ENCODE measurements at regions not wholly inside any gene's neighbourhood (a gene's known extent, or its start where the extent isn't known, plus 50 kb on each side); places are given as distances from the start of the nearest gene placed in this dataset.

DNA sequence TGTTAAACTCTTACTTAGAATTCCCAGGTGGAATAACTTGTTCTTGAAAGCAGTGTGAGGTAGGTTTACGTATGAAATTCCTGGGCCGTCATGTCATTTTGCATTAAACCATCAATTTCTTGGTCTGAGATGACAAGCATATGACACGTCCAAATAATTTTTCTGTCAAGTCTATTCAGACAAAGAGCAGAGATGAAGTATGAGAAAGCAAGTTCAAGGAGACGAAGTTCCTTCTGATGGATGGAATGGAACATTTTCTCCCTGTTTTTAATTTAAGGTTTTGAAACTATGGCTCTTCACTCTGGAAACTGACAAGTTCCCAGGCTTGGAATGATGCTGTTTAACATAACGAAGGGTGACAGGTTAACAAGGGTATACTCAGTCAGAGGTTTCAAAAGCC, 252.8 kb upstream of the SFRP2 start:
- in situ Hi-C loops (cut with HindIII; ENCODE audit: low pct_unique_long_range_greater_than_20kb, low sequenced_read_pairs) (no loop called here), intact Hi-C loops (cut with micrococcal nuclease; ENCODE audit: unreplicated experiment) (no loop called here)
- DNase-seq (ENCODE audit: low read depth, low spot score), result no peak
- no TSS peak for BruUV-seq (replicated peaks)
- POLR2A ChIA-PET, result no interaction called here
- H3K4me3 ChIP-seq (ENCODE audit: low read depth in 2 of 2, low read length in 2 of 2), result no peak overlapping the region
- H3K27me3 ChIP-seq (ENCODE audit: control insufficient read depth, insufficient read depth, low read length), result no peaks in the 10 kb centered on the region
- H3K27ac ChIP-seq (ENCODE audit: low read length), result no peak overlapping the region
- TF ChIP-seq TCF7L2 (IDR thresholded peaks at IDR 0.05; ENCODE audit: low read depth, low read length) (no peak), SIN3A (IDR thresholded peaks at IDR 0.05; ENCODE audit: borderline replicate concordance, insufficient read depth, low read depth, low read length) (no peak), POLR2AphosphoS5 (IDR thresholded peaks at IDR 0.05; ENCODE audit: low read depth, low read length) (no peak)
- TF ChIP-seq, protein P1, sequence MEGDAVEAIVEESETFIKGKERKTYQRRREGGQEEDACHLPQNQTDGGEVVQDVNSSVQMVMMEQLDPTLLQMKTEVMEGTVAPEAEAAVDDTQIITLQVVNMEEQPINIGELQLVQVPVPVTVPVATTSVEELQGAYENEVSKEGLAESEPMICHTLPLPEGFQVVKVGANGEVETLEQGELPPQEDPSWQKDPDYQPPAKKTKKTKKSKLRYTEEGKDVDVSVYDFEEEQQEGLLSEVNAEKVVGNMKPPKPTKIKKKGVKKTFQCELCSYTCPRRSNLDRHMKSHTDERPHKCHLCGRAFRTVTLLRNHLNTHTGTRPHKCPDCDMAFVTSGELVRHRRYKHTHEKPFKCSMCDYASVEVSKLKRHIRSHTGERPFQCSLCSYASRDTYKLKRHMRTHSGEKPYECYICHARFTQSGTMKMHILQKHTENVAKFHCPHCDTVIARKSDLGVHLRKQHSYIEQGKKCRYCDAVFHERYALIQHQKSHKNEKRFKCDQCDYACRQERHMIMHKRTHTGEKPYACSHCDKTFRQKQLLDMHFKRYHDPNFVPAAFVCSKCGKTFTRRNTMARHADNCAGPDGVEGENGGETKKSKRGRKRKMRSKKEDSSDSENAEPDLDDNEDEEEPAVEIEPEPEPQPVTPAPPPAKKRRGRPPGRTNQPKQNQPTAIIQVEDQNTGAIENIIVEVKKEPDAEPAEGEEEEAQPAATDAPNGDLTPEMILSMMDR (IDR thresholded peaks at IDR 0.05), result no peak
- TF ChIP-seq, protein P2, sequence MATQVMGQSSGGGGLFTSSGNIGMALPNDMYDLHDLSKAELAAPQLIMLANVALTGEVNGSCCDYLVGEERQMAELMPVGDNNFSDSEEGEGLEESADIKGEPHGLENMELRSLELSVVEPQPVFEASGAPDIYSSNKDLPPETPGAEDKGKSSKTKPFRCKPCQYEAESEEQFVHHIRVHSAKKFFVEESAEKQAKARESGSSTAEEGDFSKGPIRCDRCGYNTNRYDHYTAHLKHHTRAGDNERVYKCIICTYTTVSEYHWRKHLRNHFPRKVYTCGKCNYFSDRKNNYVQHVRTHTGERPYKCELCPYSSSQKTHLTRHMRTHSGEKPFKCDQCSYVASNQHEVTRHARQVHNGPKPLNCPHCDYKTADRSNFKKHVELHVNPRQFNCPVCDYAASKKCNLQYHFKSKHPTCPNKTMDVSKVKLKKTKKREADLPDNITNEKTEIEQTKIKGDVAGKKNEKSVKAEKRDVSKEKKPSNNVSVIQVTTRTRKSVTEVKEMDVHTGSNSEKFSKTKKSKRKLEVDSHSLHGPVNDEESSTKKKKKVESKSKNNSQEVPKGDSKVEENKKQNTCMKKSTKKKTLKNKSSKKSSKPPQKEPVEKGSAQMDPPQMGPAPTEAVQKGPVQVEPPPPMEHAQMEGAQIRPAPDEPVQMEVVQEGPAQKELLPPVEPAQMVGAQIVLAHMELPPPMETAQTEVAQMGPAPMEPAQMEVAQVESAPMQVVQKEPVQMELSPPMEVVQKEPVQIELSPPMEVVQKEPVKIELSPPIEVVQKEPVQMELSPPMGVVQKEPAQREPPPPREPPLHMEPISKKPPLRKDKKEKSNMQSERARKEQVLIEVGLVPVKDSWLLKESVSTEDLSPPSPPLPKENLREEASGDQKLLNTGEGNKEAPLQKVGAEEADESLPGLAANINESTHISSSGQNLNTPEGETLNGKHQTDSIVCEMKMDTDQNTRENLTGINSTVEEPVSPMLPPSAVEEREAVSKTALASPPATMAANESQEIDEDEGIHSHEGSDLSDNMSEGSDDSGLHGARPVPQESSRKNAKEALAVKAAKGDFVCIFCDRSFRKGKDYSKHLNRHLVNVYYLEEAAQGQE (IDR thresholded peaks at IDR 0.05; ENCODE audit: insufficient read depth in 1 of 2, low read depth in 2 of 2, low read length in 1 of 2), result no peak
- ATAC-seq, result no peak
- CTCF ChIA-PET, result no interaction called here
- no peaks in the 10 kb centered on the region for H3K36me3 ChIP-seq (ENCODE audit: control insufficient read depth, insufficient read depth, low read length)
- H3K4me1 ChIP-seq (ENCODE audit: control insufficient read depth, insufficient read depth, low read length), result no peaks in the 10 kb centered on the region
- H3K9me3 ChIP-seq (ENCODE audit: control insufficient read depth, insufficient read depth, low read depth, low read length), result no peaks in the 10 kb centered on the region

DNA sequence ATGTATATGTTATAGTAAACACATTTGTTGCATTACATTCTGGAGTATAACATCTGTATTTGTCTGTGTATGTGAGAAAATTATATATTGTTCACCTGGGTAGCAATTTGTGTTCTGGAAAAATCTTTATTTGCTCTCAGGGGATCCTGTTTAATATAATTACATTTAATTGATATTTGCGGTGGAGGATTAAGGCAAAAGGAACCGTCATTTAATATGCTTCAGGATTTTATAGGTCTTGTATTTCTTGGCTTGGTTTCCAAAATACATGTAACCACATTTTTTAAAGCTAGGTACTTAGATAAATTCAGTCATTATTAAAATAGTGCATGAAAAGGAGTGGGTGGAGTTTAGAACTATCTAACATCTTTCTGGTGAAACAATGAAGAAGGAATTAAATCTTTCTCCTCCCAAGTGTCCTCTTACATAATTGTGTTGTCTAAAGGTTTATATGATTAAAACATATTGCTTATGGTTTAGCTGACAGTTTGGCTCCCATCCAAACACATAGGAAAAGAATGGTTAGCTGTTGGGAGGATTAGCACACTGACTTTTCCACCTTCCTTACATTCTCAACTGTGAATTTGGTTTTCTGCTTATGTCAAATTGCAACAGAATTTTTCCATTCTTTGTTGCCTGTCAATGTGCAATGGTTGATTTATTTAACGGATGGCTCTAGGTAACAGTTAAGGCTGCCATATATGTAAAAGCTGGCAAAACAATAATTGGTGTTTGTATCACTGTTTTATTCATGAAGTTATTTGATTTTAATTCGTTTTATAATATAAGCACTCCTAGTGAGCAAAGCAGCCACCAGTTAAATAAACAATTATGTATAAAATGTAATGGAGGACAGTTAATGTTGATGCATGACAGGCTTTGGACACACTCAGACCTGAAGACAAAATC, 250.8 kb upstream of the SFRP2 start:
- BruUV-seq (replicated peaks), result no TSS peak
- TF ChIP-seq SIN3A (IDR thresholded peaks at IDR 0.05; ENCODE audit: borderline replicate concordance, insufficient read depth, low read depth, low read length) (no peak), TCF7L2 (IDR thresholded peaks at IDR 0.05; ENCODE audit: low read depth, low read length) (no peak), POLR2AphosphoS5 (IDR thresholded peaks at IDR 0.05; ENCODE audit: low read depth, low read length) (no peak)
- TF ChIP-seq, protein P2 (IDR thresholded peaks at IDR 0.05; ENCODE audit: insufficient read depth in 1 of 2, low read depth in 2 of 2, low read length in 1 of 2), result no peak
- TF ChIP-seq, protein P1 (IDR thresholded peaks at IDR 0.05), result no peak
- in situ Hi-C loops (cut with HindIII; ENCODE audit: low pct_unique_long_range_greater_than_20kb, low sequenced_read_pairs), result no loop called here
- H3K4me3 ChIP-seq (ENCODE audit: low read depth in 2 of 2, low read length in 2 of 2), result no peak overlapping the region
- intact Hi-C loops (cut with micrococcal nuclease; ENCODE audit: unreplicated experiment), result no loop called here
- no peaks in the 10 kb centered on the region for H3K9me3 ChIP-seq (ENCODE audit: control insufficient read depth, insufficient read depth, low read depth, low read length)
- no peak overlapping the region for H3K27ac ChIP-seq (ENCODE audit: low read length)
- DNase-seq (ENCODE audit: low read depth, low spot score), result no peak
- H3K27me3 ChIP-seq (ENCODE audit: control insufficient read depth, insufficient read depth, low read length), result no peaks in the 10 kb centered on the region
- POLR2A ChIA-PET, result no interaction called here
- no peak for ATAC-seq
- H3K4me1 ChIP-seq (ENCODE audit: control insufficient read depth, insufficient read depth, low read length), result no peaks in the 10 kb centered on the region
- CTCF ChIA-PET, result no interaction called here
- no peaks in the 10 kb centered on the region for H3K36me3 ChIP-seq (ENCODE audit: control insufficient read depth, insufficient read depth, low read length)
